Endothelial cell of umbilical vein (primary cell): ENCODE measurements at regions not wholly inside any gene's neighbourhood (a gene's known extent, or its start where the extent isn't known, plus 50 kb on each side); places are given as distances from the start of the nearest gene placed in this dataset.

Experiments
- BruUV-seq: library from RNA; stranded (reverse); fragments of 400-500 nt; replicated peaks from 2 replicates; lab custom pipeline; 2021; lab: Mats Ljungman, UMichigan
- CTCF ChIA-PET: fragments of 300-600, 350-600 bp; sonication (Branson Sonifier 250); formaldehyde crosslinking; loops from one replicate; lab custom pipeline; 2021; ENCODE audit warnings: antibody characterized with exemption, inconsistent platforms; lab: Charles Lee
- POLR2A ChIA-PET: fragments of 300-600, 350-600 bp; sonication (Branson Sonifier 250); formaldehyde crosslinking; loops from one replicate; lab custom pipeline; 2021; ENCODE audit warnings: antibody characterized with exemption, inconsistent platforms; lab: Charles Lee
- DNase-seq: peaks from one replicate; pipeline ENCODE4 v3.0.0-alpha.2; 2011; ENCODE audit warnings: low read depth, low spot score
- FAIRE-seq: peaks from 2 replicates; lab custom pipeline; 2011; peaks lifted over from hg19 to GRCh38; lab: Jason Lieb, UNC
- H2AFZ ChIP-seq: 2 replicates; pipeline ENCODE4 v1.6.0; 2012; ENCODE audit warnings: low read depth, low read length, control low read depth, inconsistent platforms
- H3K27ac ChIP-seq: 2 replicates; pipeline ENCODE4 v1.5.1; 2011; ENCODE audit warnings: low read depth, mild to moderate bottlenecking, control low read depth, low read length, moderate library complexity; ENCODE audit not compliant: insufficient read depth
- H3K27me3 ChIP-seq, 2 experiments: 2 replicates each; pipeline versions ENCODE4 v1.6.0 to v1.6.1; 2011; ENCODE audit warnings: low read length in 2 of 2, mixed read lengths in 1 of 2; ENCODE audit not compliant: control insufficient read depth in 2 of 2, insufficient read depth in 2 of 2
- H3K36me3 ChIP-seq, 2 experiments: 2 replicates in 1 of 2; 3 replicates in 1 of 2; pipeline ENCODE4 v1.5.1; 2011; ENCODE audit warnings: low read length in 2 of 2, mild to moderate bottlenecking in 1 of 2, moderate library complexity in 1 of 2; ENCODE audit not compliant: control insufficient read depth in 2 of 2, insufficient read depth in 2 of 2; ENCODE audit errors: extremely low read depth in 1 of 2
- H3K4me1 ChIP-seq: 3 replicates; pipeline ENCODE4 v1.5.1; 2011; ENCODE audit warnings: mild to moderate bottlenecking, low read length; ENCODE audit not compliant: control insufficient read depth, insufficient read depth; ENCODE audit errors: extremely low read depth
- H3K4me2 ChIP-seq: 2 replicates; pipeline ENCODE4 v1.6.1; 2011; ENCODE audit warnings: low read length, control low read depth, mixed read lengths; ENCODE audit not compliant: insufficient read depth
- H3K4me3 ChIP-seq, 3 experiments: fragments of 200-600 bp in 1 of 3; sonication (generic), shearing (Covaris generic) in 1 of 3; replicated peaks in 1 of 3; 2 replicates each; pipeline ENCODE4 v1.5.1; 2011 to 2016; ENCODE audit warnings: control low read depth in 3 of 3, low read length in 3 of 3, mild to moderate bottlenecking in 2 of 3, inconsistent platforms in 1 of 3, low read depth in 1 of 3, moderate library complexity in 1 of 3; ENCODE audit not compliant: insufficient read depth in 1 of 3
- H3K79me2 ChIP-seq: 2 replicates; pipeline ENCODE4 v1.6.0; 2012; ENCODE audit warnings: low read length, inconsistent platforms; ENCODE audit not compliant: control insufficient read depth, insufficient read depth
- H3K9ac ChIP-seq: replicated peaks from 2 replicates; pipeline ENCODE3; 2011; ENCODE audit warnings: low read length, control low read depth; ENCODE audit not compliant: insufficient read depth; ENCODE audit errors: extremely low read depth
- H3K9me1 ChIP-seq: replicated peaks from 3 replicates; pipeline ENCODE4 v1.6.0; 2011; ENCODE audit warnings: mild to moderate bottlenecking, low read length; ENCODE audit not compliant: control insufficient read depth, insufficient read depth; ENCODE audit errors: extremely low read depth
- H3K9me3 ChIP-seq: replicated peaks from 2 replicates; pipeline ENCODE4 v1.5.1; 2012; ENCODE audit warnings: low read length, inconsistent platforms; ENCODE audit not compliant: control insufficient read depth, insufficient read depth
- H4K20me1 ChIP-seq: replicated peaks from 2 replicates; pipeline ENCODE3; 2011; ENCODE audit warnings: mild to moderate bottlenecking, low read length; ENCODE audit not compliant: control insufficient read depth, insufficient read depth; ENCODE audit errors: extremely low read depth
- EZH2 ChIP-seq: IDR thresholded peaks from 2 replicates; pipeline ENCODE4 v1.6.1; 2012; ENCODE audit warnings: borderline replicate concordance, low read depth, mild to moderate bottlenecking, moderate library complexity, low read length, inconsistent platforms; ENCODE audit not compliant: severe bottlenecking
- FOS ChIP-seq: IDR thresholded peaks from 2 replicates; pipeline ENCODE4 v1.6.1; 2011; ENCODE audit warnings: mild to moderate bottlenecking, low read length, moderate library complexity, borderline replicate concordance; ENCODE audit not compliant: insufficient read depth
- GATA2 ChIP-seq: IDR thresholded peaks from 2 replicates; pipeline ENCODE4 v1.7.0; 2011; ENCODE audit warnings: low read depth, mild to moderate bottlenecking, moderate library complexity, mixed read lengths, low read length; ENCODE audit not compliant: insufficient read length, insufficient read depth
- JUN ChIP-seq: IDR thresholded peaks from 2 replicates; pipeline ENCODE4 v1.6.1; 2011; ENCODE audit warnings: borderline replicate concordance, low read depth; ENCODE audit not compliant: insufficient read length, insufficient read depth
- MYC ChIP-seq: IDR thresholded peaks from one replicate; pipeline ENCODE4 v1.6.1; 2011; ENCODE audit warnings: mild to moderate bottlenecking, low read depth, low read length
- POLR2A ChIP-seq: IDR thresholded peaks from 2 replicates; pipeline ENCODE4 v1.6.1; 2012; ENCODE audit warnings: low read depth, mild to moderate bottlenecking, control low read depth, low read length
- POLR2AphosphoS5 ChIP-seq: IDR thresholded peaks from 2 replicates; pipeline ENCODE4 v1.6.1; 2012; ENCODE audit warnings: low read depth, mild to moderate bottlenecking, control low read depth, low read length, moderate library complexity; ENCODE audit not compliant: insufficient read depth
- dilution Hi-C: fragments of 300-500 bp; cut with MboI; formaldehyde crosslinking; loops from one replicate; pipeline ENCODE4 v1.15.0; 2019; ENCODE audit warnings: low sequenced_read_pairs; ENCODE audit not compliant: extremely low pct_ligation_motif_present
- intact Hi-C: fragments of 100-400 bp; cut with micrococcal nuclease; formaldehyde crosslinking; loops from one replicate; pipeline ENCODE4 v1.10.0; 2022
- TF ChIP-seq, protein P1 (sequence below): IDR thresholded peaks from 2 replicates; pipeline ENCODE4 v1.6.1; 2011; ENCODE audit not compliant: insufficient read depth, insufficient read length
- TF ChIP-seq, protein P2 (sequence below), 2 donors: IDR thresholded peaks; 1 replicate in 1 of 2; 2 replicates in 1 of 2; pipeline ENCODE4 v1.5.1; 2011; ENCODE audit warnings: low read length in 2 of 2, mild to moderate bottlenecking in 2 of 2, moderate library complexity in 2 of 2, control low read depth in 1 of 2, inconsistent platforms in 1 of 2, low read depth in 1 of 2; ENCODE audit not compliant: insufficient read depth in 1 of 2; ENCODE audit errors: extremely low read depth in 1 of 2

DNA sequence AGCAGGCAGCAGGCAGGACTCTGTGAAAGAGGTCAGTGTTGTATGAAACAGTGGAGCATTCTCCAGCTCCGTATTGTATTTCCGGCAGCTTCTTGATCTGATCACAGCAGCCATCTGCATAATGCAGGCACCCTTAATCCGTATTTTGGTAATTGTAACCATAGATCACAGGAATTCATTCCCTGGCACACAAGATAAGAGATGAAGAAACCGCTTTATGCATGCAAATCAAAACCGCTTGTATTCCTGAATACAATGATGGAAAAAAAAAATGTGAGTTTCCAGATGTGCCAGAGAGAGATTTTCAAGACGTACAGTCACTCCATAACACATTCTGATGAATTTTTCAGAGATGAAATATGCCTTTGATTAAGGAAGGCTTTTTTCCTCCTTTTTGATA lies 221.3 kb downstream of the ACKR3 start:
- H3K4me2 ChIP-seq, result no peak overlapping the region
- no peak overlapping the region for H3K9ac ChIP-seq
- ChIA-PET CTCF (no interaction called here), POLR2A (no interaction called here)
- H3K9me3 ChIP-seq, result no peaks in the 10 kb centered on the region
- H2AFZ ChIP-seq, result no peak overlapping the region
- no peak overlapping the region for H3K4me3 ChIP-seq
- DNase-seq (no peak), FAIRE-seq (no peak)
- TF ChIP-seq, protein P1, sequence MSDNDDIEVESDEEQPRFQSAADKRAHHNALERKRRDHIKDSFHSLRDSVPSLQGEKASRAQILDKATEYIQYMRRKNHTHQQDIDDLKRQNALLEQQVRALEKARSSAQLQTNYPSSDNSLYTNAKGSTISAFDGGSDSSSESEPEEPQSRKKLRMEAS, result no peak
- TF ChIP-seq JUN (no peak), EZH2 (no peak), MYC (no peak), POLR2AphosphoS5 (no peak), POLR2A (no peak), GATA2 (no peak), FOS (no peak)
- TF ChIP-seq, protein P2, sequence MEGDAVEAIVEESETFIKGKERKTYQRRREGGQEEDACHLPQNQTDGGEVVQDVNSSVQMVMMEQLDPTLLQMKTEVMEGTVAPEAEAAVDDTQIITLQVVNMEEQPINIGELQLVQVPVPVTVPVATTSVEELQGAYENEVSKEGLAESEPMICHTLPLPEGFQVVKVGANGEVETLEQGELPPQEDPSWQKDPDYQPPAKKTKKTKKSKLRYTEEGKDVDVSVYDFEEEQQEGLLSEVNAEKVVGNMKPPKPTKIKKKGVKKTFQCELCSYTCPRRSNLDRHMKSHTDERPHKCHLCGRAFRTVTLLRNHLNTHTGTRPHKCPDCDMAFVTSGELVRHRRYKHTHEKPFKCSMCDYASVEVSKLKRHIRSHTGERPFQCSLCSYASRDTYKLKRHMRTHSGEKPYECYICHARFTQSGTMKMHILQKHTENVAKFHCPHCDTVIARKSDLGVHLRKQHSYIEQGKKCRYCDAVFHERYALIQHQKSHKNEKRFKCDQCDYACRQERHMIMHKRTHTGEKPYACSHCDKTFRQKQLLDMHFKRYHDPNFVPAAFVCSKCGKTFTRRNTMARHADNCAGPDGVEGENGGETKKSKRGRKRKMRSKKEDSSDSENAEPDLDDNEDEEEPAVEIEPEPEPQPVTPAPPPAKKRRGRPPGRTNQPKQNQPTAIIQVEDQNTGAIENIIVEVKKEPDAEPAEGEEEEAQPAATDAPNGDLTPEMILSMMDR (IDR thresholded peaks at IDR 0.05; ENCODE audit: extremely low read depth in 1 of 2, insufficient read depth in 1 of 2, low read depth in 1 of 2, low read length in 2 of 2), result no peak
- dilution Hi-C loops, result no loop called here
- intact Hi-C loops, result no loop called here
- BruUV-seq, result no TSS peak
- no peaks in the 10 kb centered on the region for H3K79me2 ChIP-seq
- H3K36me3 ChIP-seq, result no peaks in the 10 kb centered on the region
- no peaks in the 10 kb centered on the region for H3K9me1 ChIP-seq
- no peaks in the 10 kb centered on the region for H4K20me1 ChIP-seq
- H3K4me1 ChIP-seq, result no peaks in the 10 kb centered on the region
- H3K27me3 ChIP-seq, result peaks cover 0 to 12% of the 10 kb centered on the region in 2 experiments
- no peak overlapping the region for H3K27ac ChIP-seq
